HG02970 (cell line): ENCODE measurements at regions not wholly inside any gene's neighbourhood (a gene's known extent, or its start where the extent isn't known, plus 50 kb on each side); places are given as distances from the start of the nearest gene placed in this dataset.
"Not testable (repeated sequence)": the region's sequence is repeated elsewhere in the genome, so short reads cannot be mapped to it uniquely, and the experiment has no call there.

Experiments
- ATAC-seq: cut with Tn5 transposase; IDR thresholded peaks from one replicate; pipeline ENCODE4 v1.9.1; 2021; ENCODE audit warnings: mild to moderate bottlenecking, moderate library complexity, moderate number of reproducible peaks; ENCODE audit not compliant: unreplicated experiment, low FRiP score

- no peak for ATAC-seq
These were observed 388.8 kb downstream of the ZFHX3 start for GRCh38 chr16:72658888-72659717.

GRCh38 chr16:72657791-72658190 is 390.1 kb downstream of the ZFHX3 start:
- ATAC-seq = peak; percentile 77

- ATAC-seq = no peak
These were observed 390.8 kb downstream of the ZFHX3 start for GRCh38 chr16:72657164-72657563.

DNA sequence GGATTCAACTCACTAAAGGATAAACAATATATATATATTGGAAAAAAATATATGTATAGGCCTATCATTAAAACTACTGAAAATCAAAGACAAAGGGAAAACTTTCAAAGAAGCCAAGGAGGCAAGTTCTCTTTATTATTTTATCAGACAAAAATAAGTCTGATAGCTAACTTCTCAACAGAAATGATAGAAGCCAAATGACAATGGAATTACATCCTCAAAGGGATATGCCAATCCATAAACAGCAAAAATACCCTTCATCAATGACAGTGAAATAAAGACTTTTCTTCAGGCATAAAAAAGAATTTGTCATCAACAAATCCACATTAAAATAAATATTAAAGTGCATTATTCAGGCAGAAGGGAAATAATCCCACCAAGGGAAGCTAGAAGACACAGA is 393.4 kb downstream of the ZFHX3 start:
- no peak for ATAC-seq

DNA sequence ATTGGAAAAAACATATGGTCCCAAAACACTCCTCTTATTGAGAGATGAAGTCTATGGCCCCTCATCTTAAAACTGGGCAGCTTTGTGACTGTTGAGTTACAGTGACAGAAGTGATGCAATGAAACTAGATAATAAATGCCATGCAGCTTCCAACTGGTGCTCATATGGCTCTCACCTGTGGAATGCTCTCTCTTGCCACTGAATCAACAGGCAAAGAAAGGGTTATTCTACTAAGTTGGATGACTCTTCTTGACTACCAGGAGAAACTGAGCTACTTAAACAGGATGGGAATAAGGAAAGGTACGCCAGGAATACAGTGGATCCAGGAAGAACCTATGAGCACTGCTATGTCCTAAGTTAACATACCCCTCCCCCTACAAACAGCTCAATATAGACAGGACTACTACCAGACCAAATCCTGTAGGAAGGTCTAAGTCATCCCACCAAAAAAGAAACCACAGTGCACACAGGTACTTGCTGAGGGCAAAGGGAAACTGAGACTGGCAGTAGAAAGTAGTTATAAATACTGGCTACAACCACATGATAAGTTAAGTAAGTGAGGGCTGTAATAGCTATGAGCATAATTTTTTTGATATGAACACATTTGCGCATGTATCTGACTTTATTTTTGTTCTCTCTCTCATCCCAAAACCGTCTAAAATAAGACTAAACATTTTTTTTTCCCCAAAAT is 398.5 kb downstream of the ZFHX3 start:
- ATAC-seq = no peak

GRCh38 chr16:72646615-72647014 is 401.3 kb downstream of the ZFHX3 start:
- no peak for ATAC-seq

DNA sequence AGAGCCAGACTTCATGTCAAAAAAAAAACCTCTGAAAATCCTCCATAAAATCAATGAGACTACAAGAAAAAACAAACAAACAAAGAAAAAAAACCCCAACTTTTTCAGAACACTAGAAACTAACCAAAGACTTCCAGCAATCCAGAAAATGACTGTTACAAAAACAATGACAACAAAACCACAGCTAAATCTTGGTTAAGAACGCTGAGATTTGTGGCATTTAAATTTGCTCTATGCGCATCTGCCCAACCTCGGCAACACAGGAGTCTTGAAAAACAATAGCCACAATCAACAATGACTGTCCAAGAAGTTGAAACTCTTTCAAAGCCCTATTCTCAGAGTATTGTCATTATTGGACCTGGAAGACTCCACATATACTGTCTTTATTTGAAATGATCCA is 402.4 kb downstream of the ZFHX3 start:
- no peak for ATAC-seq

DNA sequence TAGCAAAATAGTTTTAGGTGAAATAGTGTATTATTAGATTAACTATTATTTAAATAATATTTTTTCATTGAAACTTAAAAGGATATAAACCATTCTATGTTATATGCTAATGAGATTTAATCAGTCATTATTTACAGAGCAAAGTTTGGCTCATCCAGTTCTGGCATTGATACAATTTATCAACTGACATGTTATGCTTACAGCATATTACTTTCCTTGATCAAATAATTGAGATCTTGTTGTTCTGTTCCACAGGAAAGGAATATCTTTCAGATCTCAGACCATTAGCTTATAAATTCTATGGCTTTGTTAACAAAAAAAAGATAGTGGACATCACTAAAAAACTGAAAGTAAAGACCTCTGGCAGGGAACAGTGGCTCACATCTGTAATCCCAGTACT is 403.0 kb downstream of the ZFHX3 start:
- ATAC-seq = no peak

DNA sequence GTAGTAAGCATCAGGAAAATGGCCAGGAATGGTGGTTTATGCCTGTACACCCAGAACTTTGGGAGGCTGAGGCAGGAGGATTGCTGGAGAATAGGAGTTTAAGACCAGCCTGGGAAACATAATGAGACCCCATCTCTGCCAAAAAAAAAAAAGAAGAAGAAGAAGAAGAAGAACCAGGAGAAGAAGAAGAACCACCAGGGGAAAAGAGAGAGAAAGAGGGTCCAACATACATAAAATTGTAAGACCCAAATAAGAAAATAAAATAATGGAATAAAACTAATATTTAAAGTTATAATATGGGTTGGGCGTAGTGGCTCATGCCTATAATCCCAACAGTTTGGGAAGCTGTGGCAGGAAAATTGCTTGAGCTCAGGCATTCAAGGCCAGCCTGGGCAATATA is 408.4 kb downstream of the ZFHX3 start:
- no peak for ATAC-seq

DNA sequence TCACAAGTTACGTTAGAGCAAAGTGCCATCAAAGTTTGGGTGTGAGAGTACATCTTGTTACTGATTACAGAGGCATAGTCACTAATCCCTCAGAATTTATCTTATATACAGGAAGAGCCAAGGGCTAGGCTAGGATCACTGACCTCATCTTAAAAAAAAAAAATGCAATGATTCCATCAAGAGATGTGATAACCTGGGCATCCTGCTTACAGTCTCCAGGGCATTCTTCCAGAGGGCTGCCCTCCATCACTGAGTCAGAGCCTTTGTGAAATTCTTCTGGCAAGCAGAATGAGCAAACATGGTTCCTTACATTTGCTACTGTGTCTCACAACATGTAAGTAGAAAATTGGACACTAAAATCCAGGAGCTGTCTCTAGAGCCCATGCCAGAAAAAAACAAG is 410.6 kb downstream of the ZFHX3 start:
- ATAC-seq = no peak

GRCh38 chr16:72635694-72636093 is 412.2 kb downstream of the ZFHX3 start:
- ATAC-seq = no peak

DNA sequence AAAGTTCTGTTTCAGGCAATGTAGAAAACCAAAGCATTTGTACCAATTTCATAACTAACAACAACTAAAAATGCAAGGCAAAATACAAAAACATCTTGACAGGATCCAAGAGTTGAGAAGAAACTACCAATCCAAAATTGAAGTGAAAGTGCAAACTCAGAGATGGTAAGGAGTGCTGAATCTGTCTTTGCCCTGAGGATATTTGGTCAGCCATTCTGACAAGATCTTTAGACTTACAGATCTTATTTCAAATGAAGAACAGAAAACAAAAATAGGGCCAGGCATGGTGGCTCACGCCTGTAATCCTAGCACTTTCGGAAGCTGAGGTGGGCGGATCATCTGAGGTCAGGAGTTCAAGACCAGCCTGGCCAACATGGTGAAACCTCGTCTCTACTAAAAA is 412.8 kb downstream of the ZFHX3 start:
- ATAC-seq = no peak

DNA sequence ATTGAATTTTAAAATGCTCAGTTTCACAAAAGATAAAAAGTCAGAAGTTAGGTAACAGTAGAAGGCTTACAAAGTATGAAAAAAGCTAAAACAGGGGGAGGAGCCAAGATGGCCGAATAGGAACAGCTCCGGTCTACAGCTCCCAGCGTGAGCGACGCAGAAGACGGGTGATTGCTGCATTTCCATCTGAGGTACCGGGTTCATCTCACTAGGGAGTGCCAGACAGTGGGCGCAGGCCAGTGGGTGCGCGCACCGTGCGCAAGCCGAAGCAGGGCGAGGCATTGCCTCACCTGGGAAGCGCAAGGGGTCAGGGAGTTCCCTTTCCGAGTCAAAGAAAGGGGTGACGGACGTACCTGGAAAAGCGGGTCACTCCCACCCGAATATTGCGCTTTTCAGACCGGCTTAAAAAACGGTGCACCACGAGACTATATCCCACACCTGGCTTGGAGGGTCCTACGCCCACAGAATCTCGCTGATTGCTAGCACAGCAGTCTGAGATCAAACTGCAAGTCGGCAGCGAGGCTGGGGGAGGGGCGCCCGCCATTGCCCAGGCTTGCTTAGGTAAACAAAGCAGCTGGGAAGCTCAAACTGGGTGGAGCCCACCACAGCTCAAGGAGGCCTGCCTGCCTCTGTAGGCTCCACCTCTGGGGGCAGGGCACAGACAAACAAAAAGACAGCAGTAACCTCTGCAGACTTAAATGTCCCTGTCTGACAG is 420.6 kb downstream of the ZFHX3 start:
- ATAC-seq = not testable (repeated sequence)

DNA sequence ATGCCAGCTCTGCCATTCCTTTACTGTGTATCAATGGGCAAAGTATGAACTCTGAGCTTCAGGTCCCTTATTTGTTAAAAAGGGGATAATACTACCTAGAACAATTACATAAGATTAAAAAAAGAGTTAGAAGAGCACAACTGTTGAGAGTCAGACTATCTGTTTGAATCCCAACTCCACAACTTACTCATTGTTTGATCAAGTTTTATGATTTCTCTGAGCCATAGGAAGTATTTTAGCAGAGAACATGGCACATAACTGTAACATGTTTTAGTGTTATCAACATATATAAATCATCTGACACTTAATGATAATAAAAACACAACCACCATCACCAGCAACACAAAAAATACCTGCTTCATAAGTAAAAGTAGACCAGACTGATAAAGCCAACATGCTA is 421.3 kb downstream of the ZFHX3 start:
- ATAC-seq = no peak

- ATAC-seq = no peak
These were observed 426.3 kb downstream of the ZFHX3 start for GRCh38 chr16:72621651-72622050.

- no peak for ATAC-seq
These were observed 427.1 kb downstream of the ZFHX3 start for GRCh38 chr16:72620853-72621252.

DNA sequence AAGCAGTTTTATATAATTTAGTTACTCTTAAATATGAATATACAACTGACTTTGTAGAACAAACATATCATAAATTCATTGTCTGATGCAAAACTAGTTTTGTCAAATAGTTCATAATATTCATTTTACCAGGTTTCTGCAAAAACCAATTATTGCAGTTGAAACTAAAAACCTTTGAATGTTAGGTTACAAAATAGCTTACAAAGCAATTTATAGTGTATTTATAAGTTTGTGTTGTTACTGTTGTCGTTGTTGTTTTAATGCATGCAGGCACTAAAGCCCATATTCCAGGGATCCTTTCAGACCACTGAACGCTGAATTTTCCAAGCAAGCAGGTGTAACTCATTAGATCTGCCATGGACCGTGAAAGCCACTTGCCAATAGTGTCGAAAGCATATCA is 427.6 kb downstream of the ZFHX3 start:
- ATAC-seq = no peak

- no peak for ATAC-seq
These were observed 432.1 kb downstream of the ZFHX3 start for GRCh38 chr16:72615856-72616255.

- no peak for ATAC-seq
These were observed 435.2 kb downstream of the ZFHX3 start for GRCh38 chr16:72612718-72613117.

DNA sequence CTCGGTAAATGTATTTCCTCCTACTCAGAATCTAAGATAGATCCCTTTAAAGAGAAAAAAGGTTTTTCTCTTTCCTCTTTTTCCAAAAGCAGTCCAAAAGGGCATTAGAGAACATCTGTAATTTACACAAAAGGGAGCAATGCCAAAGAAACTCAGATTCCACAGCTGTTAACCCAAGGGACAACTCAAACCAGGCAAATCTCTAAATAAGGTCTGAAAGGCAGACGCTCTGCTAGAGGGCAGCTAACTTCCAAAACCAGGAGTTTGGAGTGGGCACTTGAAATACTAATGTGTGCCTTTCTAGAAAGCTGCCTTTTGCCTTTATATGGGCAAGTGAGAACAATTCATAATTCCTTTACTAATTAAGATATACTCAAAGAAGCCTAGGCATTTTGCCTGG is 435.7 kb downstream of the ZFHX3 start:
- ATAC-seq = no peak

DNA sequence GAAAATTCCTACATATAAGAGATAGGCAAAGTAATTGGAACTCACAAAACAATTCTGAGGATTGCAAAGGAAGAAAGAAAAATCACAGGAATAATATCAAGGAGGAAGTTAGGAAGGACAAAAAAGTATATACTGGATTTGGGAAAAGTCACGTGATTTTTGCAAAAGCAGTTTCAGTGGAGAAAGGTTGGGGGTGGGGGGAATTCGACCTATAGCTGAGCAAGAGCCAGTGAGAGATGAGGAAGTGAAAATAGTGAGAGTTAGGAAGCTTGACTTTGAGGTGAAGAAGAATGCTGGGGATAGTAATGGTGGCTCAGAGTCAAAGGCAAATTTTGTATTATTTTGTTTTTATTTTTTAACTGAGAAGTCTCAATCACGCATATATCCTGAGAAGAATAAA is 438.0 kb upstream of the PMFBP1 start:
- ATAC-seq = no peak
